B cell (primary cell): ENCODE measurements at regions not wholly inside any gene's neighbourhood (a gene's known extent, or its start where the extent isn't known, plus 50 kb on each side); places are given as distances from the start of the nearest gene placed in this dataset.

Experiments
- ATAC-seq: fragments of 200-7000 bp; cut with Tn5 transposase; one replicate; pipeline ENCODE4 v1.10.0; 2021; ENCODE audit warnings: low read depth, mild to moderate bottlenecking, moderate number of reproducible peaks, moderate library complexity
- CTCF ChIA-PET: fragments of 350-600 bp; sonication (Branson Sonifier 250); formaldehyde crosslinking; loops from one replicate; lab custom pipeline; 2021; ENCODE audit warnings: antibody characterized with exemption, inconsistent platforms; lab: Charles Lee
- POLR2A ChIA-PET: fragments of 350-600 bp; sonication (Branson Sonifier 250); formaldehyde crosslinking; loops from one replicate; lab custom pipeline; 2021; ENCODE audit warnings: antibody characterized with exemption; lab: Charles Lee
- DNase-seq: peaks from one replicate; pipeline ENCODE4 v3.0.0; 2013
- H2AFZ ChIP-seq: 2 replicates; pipeline ENCODE4 v1.6.1; 2012; ENCODE audit warnings: mild to moderate bottlenecking, low read depth, low read length; ENCODE audit not compliant: insufficient read depth, poor library complexity, severe bottlenecking
- H3K27ac ChIP-seq, 2 donors: 1 replicate in 1 of 2; 2 replicates in 1 of 2; pipeline ENCODE4 v1.5.1; 2012 to 2013; ENCODE audit warnings: low read length in 2 of 2, mild to moderate bottlenecking in 2 of 2, moderate library complexity in 1 of 2
- H3K27me3 ChIP-seq, 4 experiments: fragments of 200-600 bp in 1 of 4; sonication (generic) in 1 of 4; replicated peaks in 1 of 4; 1 replicate in 2 of 4; 2 replicates in 2 of 4; pipeline versions ENCODE4 v1.6.1 to v1.7.0; 2013 to 2016; ENCODE audit warnings: low read length in 3 of 4, mild to moderate bottlenecking in 2 of 4, mixed read lengths in 1 of 4, moderate library complexity in 1 of 4; ENCODE audit not compliant: insufficient read depth in 4 of 4, control insufficient read depth in 3 of 4; ENCODE audit errors: control extremely low read depth in 1 of 4
- H3K36me3 ChIP-seq, 2 experiments: replicated peaks in 1 of 2; 1 replicate in 1 of 2; 2 replicates in 1 of 2; pipeline versions ENCODE4 v1.6.1 to v1.7.1; 2013; ENCODE audit warnings: low read length in 1 of 2; ENCODE audit not compliant: insufficient read depth in 2 of 2, control insufficient read depth in 1 of 2; ENCODE audit errors: control extremely low read depth in 1 of 2, extremely low read depth in 1 of 2
- H3K4me1 ChIP-seq, 2 donors: fragments of 200-600 bp in 1 of 2; sonication (generic) in 1 of 2; 1 replicate in 1 of 2; 2 replicates in 1 of 2; pipeline versions ENCODE4 v1.5.1 to v1.6.1; 2013 to 2017; ENCODE audit warnings: low read length in 2 of 2; ENCODE audit not compliant: control insufficient read depth in 2 of 2, insufficient read depth in 2 of 2
- H3K4me2 ChIP-seq: replicated peaks from 2 replicates; pipeline ENCODE3; 2012; ENCODE audit warnings: mild to moderate bottlenecking, low read depth, low read length; ENCODE audit not compliant: poor library complexity, severe bottlenecking
- H3K4me3 ChIP-seq, 5 experiments: fragments of 200-600 bp in 1 of 5; sonication (generic) in 1 of 5; 1 replicate in 3 of 5; 2 replicates in 2 of 5; pipeline versions ENCODE4 v1.5.1 to v1.7.0; 2011 to 2016; ENCODE audit warnings: low read length in 4 of 5, mild to moderate bottlenecking in 4 of 5, low read depth in 2 of 5, control low read depth in 1 of 5, moderate library complexity in 1 of 5; ENCODE audit not compliant: insufficient read depth in 1 of 5; ENCODE audit errors: control extremely low read depth in 1 of 5, extremely low read depth in 1 of 5
- H3K79me2 ChIP-seq: fragments of 200-600 bp; sonication (generic); one replicate; pipeline ENCODE4 v1.6.0; 2016; ENCODE audit warnings: low read length; ENCODE audit not compliant: control insufficient read depth, insufficient read depth
- H3K9ac ChIP-seq: fragments of 200-600 bp; sonication (generic); 2 replicates; pipeline ENCODE4 v1.6.1; 2017; ENCODE audit warnings: mild to moderate bottlenecking, low read length, moderate library complexity
- H3K9me3 ChIP-seq, 3 donors: one replicate each; pipeline versions ENCODE4 v1.6.1 to v1.7.1; 2013; ENCODE audit warnings: low read length in 2 of 3; ENCODE audit not compliant: control insufficient read depth in 2 of 3, insufficient read depth in 1 of 3; ENCODE audit errors: control extremely low read depth in 1 of 3
- H4K20me1 ChIP-seq: 2 replicates; pipeline ENCODE4 v1.6.0; 2012; ENCODE audit warnings: mild to moderate bottlenecking, low read length; ENCODE audit not compliant: insufficient read depth, control insufficient read depth, poor library complexity, severe bottlenecking
- H3K27ac Mint-ChIP-seq: one replicate; pipeline ENCODE4 v1.8.0; 2021; ENCODE audit warnings: mixed read lengths
- H3K27me3 Mint-ChIP-seq: one replicate; pipeline ENCODE4 v1.8.0; 2021; ENCODE audit warnings: mixed read lengths
- H3K4me1 Mint-ChIP-seq: one replicate; pipeline ENCODE4 v1.8.0; 2021; ENCODE audit warnings: mixed read lengths
- H3K4me3 Mint-ChIP-seq: one replicate; pipeline ENCODE4 v1.8.0; 2021; ENCODE audit warnings: mixed read lengths
- H3K9me3 Mint-ChIP-seq: one replicate; pipeline ENCODE4 v1.8.0; 2022; ENCODE audit warnings: mixed read lengths; ENCODE audit not compliant: insufficient read depth
- CTCF ChIP-seq: fragments of 200-600 bp; IDR thresholded peaks from one replicate; pipeline ENCODE4 v1.8.0; 2022; ENCODE audit warnings: antibody characterized with exemption, mild to moderate bottlenecking
- EZH2 ChIP-seq: IDR thresholded peaks from 2 replicates; pipeline ENCODE4 v1.6.1; 2012; ENCODE audit warnings: borderline replicate concordance, low read depth, mild to moderate bottlenecking, moderate library complexity, low read length; ENCODE audit not compliant: insufficient read depth, poor library complexity, severe bottlenecking
- WGBS: methylation state at CpG from one replicate; pipeline ENCODE4 v1.1.5; 2013; ENCODE audit warnings: missing lambda C conversion rate; ENCODE audit not compliant: insufficient coverage; 5-methylcytosine and 5-hydroxymethylcytosine counted together
- intact Hi-C: fragments of 100-400 bp; cut with micrococcal nuclease; formaldehyde crosslinking; loops from one replicate; pipeline ENCODE4 v1.10.0; 2022

- H3K27ac Mint-ChIP-seq, result no peak overlapping the region
- TF ChIP-seq CTCF, result no peak
- TF ChIP-seq EZH2, result no peak
- H3K4me2 ChIP-seq, result no peak overlapping the region
Observed at GRCh38 chr20:39142407-39143096, 180.4 kb downstream of the DHX35 start.

GRCh38 chr20:39137299-39137698 lies 175.2 kb downstream of the DHX35 start:
- ChIA-PET CTCF (no interaction called here), POLR2A (no interaction called here)
- Mint-ChIP-seq H3K9me3 (no peaks in the 10 kb centered on the region), H3K27me3 (peaks cover 25% of the 10 kb centered on the region), H3K4me1 (no peaks in the 10 kb centered on the region), H3K4me3 (no peak overlapping the region), H3K27ac (no peak overlapping the region)
- Histone ChIP-seq H2AFZ (no peak overlapping the region), H3K4me2 (no peak overlapping the region), H3K27me3 (peaks cover 0 to 4% (median 0%) of the 10 kb centered on the region in 4 experiments), H3K4me3 (no peak overlapping the region), H3K27ac (no peak overlapping the region), H3K36me3 (no peaks in the 10 kb centered on the region), H4K20me1 (no peaks in the 10 kb centered on the region), H3K9me3 (no peaks in the 10 kb centered on the region), H3K79me2 (no peaks in the 10 kb centered on the region), H3K9ac (no peak overlapping the region), H3K4me1 (no peaks in the 10 kb centered on the region)
- no peak for DNase-seq
- TF ChIP-seq EZH2, result no peak
- no peak for TF ChIP-seq CTCF
- intact Hi-C loops, result no loop called here
- ATAC-seq, result no peak

More at GRCh38 chr20:39142407-39143096, 180.4 kb downstream of the DHX35 start:
- intact Hi-C loops, result no loop called here
- CTCF ChIA-PET, result no interaction called here
- H3K27me3 ChIP-seq, result no peaks in the 10 kb centered on the region
- peaks cover 0 to 3% (median 0%) of the 10 kb centered on the region in 3 donors for H3K9me3 ChIP-seq
- no peak overlapping the region for H2AFZ ChIP-seq
- H4K20me1 ChIP-seq, result no peaks in the 10 kb centered on the region
- ATAC-seq (no peak), DNase-seq (no peak)
- 90% methylated on average over 10 of the region's 13 CpGs for WGBS
- H3K4me1 ChIP-seq, result no peaks in the 10 kb centered on the region
- H3K4me3 ChIP-seq, result no peak overlapping the region
- H3K4me3 Mint-ChIP-seq, result no peak overlapping the region
- H3K27me3 Mint-ChIP-seq, result peaks cover 11% of the 10 kb centered on the region
- H3K79me2 ChIP-seq, result no peaks in the 10 kb centered on the region
- H3K36me3 ChIP-seq, result no peaks in the 10 kb centered on the region
- H3K9ac ChIP-seq, result no peak overlapping the region
- no peak overlapping the region for H3K27ac ChIP-seq
- H3K4me1 Mint-ChIP-seq, result no peaks in the 10 kb centered on the region
- no peaks in the 10 kb centered on the region for H3K9me3 Mint-ChIP-seq
- POLR2A ChIA-PET, result no interaction called here
